PFSK-1 (cell line): ENCODE measurements at regions not wholly inside any gene's neighbourhood (a gene's known extent, or its start where the extent isn't known, plus 50 kb on each side); places are given as distances from the start of the nearest gene placed in this dataset.

Experiments used
- FOXP2 ChIP-seq: optimal IDR thresholded peaks from 2 replicates; pipeline ENCODE3; 2011; ENCODE audit warnings: borderline replicate concordance, control low read depth, inconsistent platforms; ENCODE audit not compliant: insufficient read depth; ENCODE audit errors: extremely low read length, extremely low read depth
- POLR2AphosphoS5 ChIP-seq: IDR thresholded peaks from 2 replicates; pipeline ENCODE4 v1.6.1; 2012; ENCODE audit warnings: low read depth, mild to moderate bottlenecking, control low read depth, low read length, moderate library complexity
- REST ChIP-seq, 2 experiments: IDR thresholded peaks; 2 replicates each; pipeline versions ENCODE4 v1.6.1 to v1.8.0; 2011 to 2012; ENCODE audit warnings: low read depth in 2 of 2, low read length in 2 of 2, control low read depth in 1 of 2, inconsistent platforms in 1 of 2, mild to moderate bottlenecking in 1 of 2, moderate library complexity in 1 of 2; ENCODE audit not compliant: insufficient read depth in 1 of 2
- SIN3A ChIP-seq: IDR thresholded peaks from 2 replicates; pipeline ENCODE4 v1.6.1; 2012; ENCODE audit warnings: mild to moderate bottlenecking, low read length, moderate library complexity, borderline replicate concordance; ENCODE audit not compliant: insufficient read depth
- TAF1 ChIP-seq: IDR thresholded peaks from 2 replicates; pipeline ENCODE4 v1.6.1; 2012; ENCODE audit warnings: low read length, control low read depth, borderline replicate concordance; ENCODE audit not compliant: insufficient read depth

- no peak for TF ChIP-seq FOXP2
- no peak for TF ChIP-seq REST (IDR thresholded peaks at IDR 0.05; ENCODE audit: insufficient read depth in 1 of 2, low read depth in 2 of 2, low read length in 2 of 2)
- no peak for TF ChIP-seq TAF1
- TF ChIP-seq SIN3A, result no peak
- no peak for TF ChIP-seq POLR2AphosphoS5
These were observed 122.9 kb downstream of the DMRTA2 start for GRCh38 chr1:50300297-50300696.

- TF ChIP-seq REST (IDR thresholded peaks at IDR 0.05; ENCODE audit: insufficient read depth in 1 of 2, low read depth in 2 of 2, low read length in 2 of 2) (no peak), SIN3A (no peak), TAF1 (no peak), POLR2AphosphoS5 (no peak), FOXP2 (no peak)
These were observed 127.7 kb downstream of the DMRTA2 start for GRCh38 chr1:50295566-50295965.

DNA sequence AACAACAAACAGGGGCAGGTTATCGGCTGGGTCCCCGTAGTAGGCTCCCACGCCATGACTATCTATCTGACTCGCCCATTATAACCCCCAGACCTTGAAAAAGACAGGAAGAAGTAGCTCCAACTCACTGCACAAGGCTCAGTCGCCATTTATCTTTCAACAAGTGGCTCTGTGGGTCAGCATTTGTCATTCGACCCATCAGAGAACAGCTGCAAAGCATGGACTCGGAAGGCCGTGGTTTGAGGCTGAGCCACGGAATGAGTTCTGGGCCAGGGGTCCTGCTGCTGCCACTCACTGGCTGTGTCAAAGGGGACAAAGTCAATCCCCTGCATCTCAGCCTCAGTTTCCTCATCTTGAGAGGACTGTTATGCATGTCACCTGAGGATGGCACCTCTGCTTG, 131.0 kb downstream of the DMRTA2 start:
- no peak for TF ChIP-seq REST (IDR thresholded peaks at IDR 0.05; ENCODE audit: insufficient read depth in 1 of 2, low read depth in 2 of 2, low read length in 2 of 2)
- no peak for TF ChIP-seq SIN3A
- TF ChIP-seq FOXP2, result no peak
- no peak for TF ChIP-seq POLR2AphosphoS5
- no peak for TF ChIP-seq TAF1

DNA sequence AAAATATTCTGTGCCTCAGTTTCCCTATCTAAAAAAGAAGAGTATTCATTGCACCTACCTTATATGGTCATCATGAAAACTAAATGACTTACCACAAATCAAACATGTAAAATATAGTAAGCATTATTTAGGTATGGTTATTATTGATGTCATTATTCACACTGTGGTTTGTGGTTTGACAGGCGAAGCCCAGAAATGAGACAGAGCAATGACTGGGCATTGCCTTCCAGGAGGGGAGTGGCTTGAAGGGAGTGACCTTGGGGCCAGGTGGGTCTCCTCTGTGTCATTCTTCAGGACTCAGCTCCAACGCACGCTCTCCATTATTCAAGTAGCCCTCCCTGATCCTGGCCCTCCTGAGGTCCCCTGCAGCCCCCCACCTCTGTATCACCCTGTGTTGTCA, 133.7 kb downstream of the DMRTA2 start:
- TF ChIP-seq TAF1 (no peak), REST (IDR thresholded peaks at IDR 0.05; ENCODE audit: insufficient read depth in 1 of 2, low read depth in 2 of 2, low read length in 2 of 2) (no peak)

DNA sequence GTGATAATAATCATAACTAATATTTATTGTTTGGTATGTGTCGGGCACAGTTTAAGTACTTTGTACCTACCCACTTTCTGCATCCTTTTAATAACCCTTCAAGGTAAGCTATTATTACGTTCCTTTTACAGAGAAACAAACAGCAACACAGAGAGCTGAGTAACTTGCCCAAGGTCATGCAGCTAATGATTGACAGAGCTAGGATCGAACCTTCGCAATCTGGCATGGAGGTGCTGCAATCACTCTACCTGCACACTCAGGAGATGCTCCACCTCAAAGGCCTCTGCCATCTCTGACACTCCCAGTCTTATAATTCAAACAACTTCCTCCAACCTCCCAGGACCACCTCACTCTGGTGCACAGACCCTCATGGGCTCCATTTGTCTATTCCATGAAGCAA, 137.2 kb downstream of the DMRTA2 start:
- TF ChIP-seq REST (IDR thresholded peaks at IDR 0.05; ENCODE audit: insufficient read depth in 1 of 2, low read depth in 2 of 2, low read length in 2 of 2) (no peak), TAF1 (no peak), POLR2AphosphoS5 (no peak), SIN3A (no peak), FOXP2 (no peak)
